ENCODE measurements at regions not wholly inside any gene's neighbourhood (a gene's known extent, or its start where the extent isn't known, plus 50 kb on each side); places are given as distances from the start of the nearest gene placed in this dataset.

- TF ChIP-seq SPI1 (IDR thresholded peaks at IDR 0.05; ENCODE audit: low read depth, low read length) (no peak), TAF1 (IDR thresholded peaks at IDR 0.05; ENCODE audit: low read depth, low read length) (no peak), POU2F2 (IDR thresholded peaks at IDR 0.05; ENCODE audit: low read depth, low read length) (no peak), PAX5 (IDR thresholded peaks at IDR 0.05; ENCODE audit: insufficient read depth, low read length, severe bottlenecking) (no peak)
- FAIRE-seq (no peak), DNase-seq (ENCODE audit: insufficient read length, low spot score) (no peak)
Measured at GRCh38 chr13:67860315-67860714, 630.2 kb upstream of the PCDH9 start.

DNA sequence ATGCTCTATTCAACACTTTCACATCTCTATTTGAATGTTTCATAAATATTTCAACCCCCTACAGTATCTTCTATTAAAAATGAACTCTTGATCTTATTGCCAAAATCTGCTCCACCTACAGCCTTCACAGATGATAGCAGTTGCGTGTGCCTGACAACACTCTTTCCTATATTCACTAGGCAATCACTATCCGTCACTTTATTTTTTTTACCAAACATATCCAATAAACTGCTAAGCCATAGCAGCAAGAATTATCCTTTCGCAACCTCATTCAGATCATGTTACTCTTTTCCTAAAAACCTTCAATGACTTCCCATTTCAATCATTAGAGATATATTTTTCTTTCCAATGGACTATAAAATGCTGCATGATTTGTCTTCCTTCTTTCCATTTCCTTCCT, 629.8 kb upstream of the PCDH9 start:
- DNase-seq (ENCODE audit: insufficient read length, low spot score), result no peak
- TF ChIP-seq POLR2AphosphoS5 (IDR thresholded peaks at IDR 0.05; ENCODE audit: low read depth, low read length) (no peak), POLR2A (IDR thresholded peaks at IDR 0.05; ENCODE audit: low read depth, low read length) (no peak), TAF1 (IDR thresholded peaks at IDR 0.05; ENCODE audit: low read depth, low read length) (no peak), POU2F2 (IDR thresholded peaks at IDR 0.05; ENCODE audit: low read depth, low read length) (no peak), SPI1 (IDR thresholded peaks at IDR 0.05; ENCODE audit: low read depth, low read length) (no peak), PAX5 (IDR thresholded peaks at IDR 0.05; ENCODE audit: insufficient read depth, low read length, severe bottlenecking) (no peak)

GRCh38 chr13:67857581-67858310, 627.6 kb upstream of the PCDH9 start:
- TF ChIP-seq POU2F2 (IDR thresholded peaks at IDR 0.05; ENCODE audit: low read depth, low read length) (no peak), SPI1 (IDR thresholded peaks at IDR 0.05; ENCODE audit: low read depth, low read length) (no peak), POLR2AphosphoS5 (IDR thresholded peaks at IDR 0.05; ENCODE audit: low read depth, low read length) (no peak), PAX5 (IDR thresholded peaks at IDR 0.05; ENCODE audit: insufficient read depth, low read length, severe bottlenecking) (no peak), POLR2A (IDR thresholded peaks at IDR 0.05; ENCODE audit: low read depth, low read length) (no peak), TAF1 (IDR thresholded peaks at IDR 0.05; ENCODE audit: low read depth, low read length) (no peak)
- DNase-seq (ENCODE audit: insufficient read length, low spot score), result no peak
- no peak for FAIRE-seq

More for the DNA sequence above, 629.8 kb upstream of the PCDH9 start:
- FAIRE-seq, result no peak

DNA sequence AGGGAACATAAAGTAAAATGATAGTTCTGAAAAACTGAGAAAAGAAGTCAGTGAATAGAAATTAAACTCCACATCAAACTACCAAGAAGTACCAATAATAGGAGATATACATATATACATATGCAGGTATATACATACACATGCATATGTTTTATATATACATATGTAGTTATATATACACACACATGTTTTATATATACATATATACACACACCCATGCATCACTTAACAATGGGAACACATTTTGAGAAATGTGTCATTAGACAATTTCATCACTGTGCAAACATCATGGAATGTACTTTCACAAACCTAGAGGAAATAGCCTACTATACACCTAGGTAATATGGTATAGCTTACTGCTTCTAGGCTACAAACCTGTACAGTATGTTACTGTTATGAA, 626.8 kb upstream of the PCDH9 start:
- FAIRE-seq, result no peak
- TF ChIP-seq PAX5 (IDR thresholded peaks at IDR 0.05; ENCODE audit: insufficient read depth, low read length, severe bottlenecking), result no peak
- no peak for TF ChIP-seq TAF1 (IDR thresholded peaks at IDR 0.05; ENCODE audit: low read depth, low read length)
- TF ChIP-seq POLR2A (IDR thresholded peaks at IDR 0.05; ENCODE audit: low read depth, low read length), result no peak
- TF ChIP-seq SPI1 (IDR thresholded peaks at IDR 0.05; ENCODE audit: low read depth, low read length), result no peak
- TF ChIP-seq POLR2AphosphoS5 (IDR thresholded peaks at IDR 0.05; ENCODE audit: low read depth, low read length), result no peak
- no peak for TF ChIP-seq POU2F2 (IDR thresholded peaks at IDR 0.05; ENCODE audit: low read depth, low read length)
- DNase-seq (ENCODE audit: insufficient read length, low spot score), result no peak

GRCh38 chr13:67855741-67856238, 625.7 kb upstream of the PCDH9 start:
- TF ChIP-seq POLR2A (IDR thresholded peaks at IDR 0.05; ENCODE audit: low read depth, low read length), result no peak
- TF ChIP-seq TAF1 (IDR thresholded peaks at IDR 0.05; ENCODE audit: low read depth, low read length), result no peak
- no peak for TF ChIP-seq POU2F2 (IDR thresholded peaks at IDR 0.05; ENCODE audit: low read depth, low read length)
- no peak for TF ChIP-seq SPI1 (IDR thresholded peaks at IDR 0.05; ENCODE audit: low read depth, low read length)
- no peak for TF ChIP-seq PAX5 (IDR thresholded peaks at IDR 0.05; ENCODE audit: insufficient read depth, low read length, severe bottlenecking)
- TF ChIP-seq POLR2AphosphoS5 (IDR thresholded peaks at IDR 0.05; ENCODE audit: low read depth, low read length), result no peak
- no peak for DNase-seq (ENCODE audit: insufficient read length, low spot score)
- FAIRE-seq, result no peak

- FAIRE-seq (no peak), DNase-seq (ENCODE audit: insufficient read length, low spot score) (no peak)
- TF ChIP-seq TAF1 (IDR thresholded peaks at IDR 0.05; ENCODE audit: low read depth, low read length) (no peak), PAX5 (IDR thresholded peaks at IDR 0.05; ENCODE audit: insufficient read depth, low read length, severe bottlenecking) (no peak), POU2F2 (IDR thresholded peaks at IDR 0.05; ENCODE audit: low read depth, low read length) (no peak), POLR2AphosphoS5 (IDR thresholded peaks at IDR 0.05; ENCODE audit: low read depth, low read length) (no peak), POLR2A (IDR thresholded peaks at IDR 0.05; ENCODE audit: low read depth, low read length) (no peak), SPI1 (IDR thresholded peaks at IDR 0.05; ENCODE audit: low read depth, low read length) (no peak)
Measured at GRCh38 chr13:67854990-67855389, 624.9 kb upstream of the PCDH9 start.

DNA sequence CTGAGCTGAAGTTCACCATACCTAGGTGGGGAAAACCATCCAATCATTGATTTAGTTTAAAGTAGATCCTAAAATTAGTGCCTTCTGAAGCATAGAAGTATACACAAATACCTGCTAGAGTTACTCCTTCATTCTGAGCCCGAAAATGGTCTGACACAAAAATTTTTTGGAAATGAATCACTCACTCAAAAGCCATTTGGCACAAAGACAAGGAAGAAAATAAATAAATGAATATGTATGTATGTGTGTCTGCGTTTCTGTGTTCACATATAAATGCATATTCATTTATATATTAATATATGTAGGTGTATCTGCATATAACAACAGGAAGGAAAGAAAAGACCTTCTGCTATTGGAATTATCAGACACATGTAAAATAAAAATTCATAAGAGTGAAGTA, 614.4 kb upstream of the PCDH9 start:
- FAIRE-seq (no peak), DNase-seq (ENCODE audit: insufficient read length, low spot score) (no peak)
- TF ChIP-seq POLR2A (IDR thresholded peaks at IDR 0.05; ENCODE audit: low read depth, low read length) (no peak), POLR2AphosphoS5 (IDR thresholded peaks at IDR 0.05; ENCODE audit: low read depth, low read length) (no peak), PAX5 (IDR thresholded peaks at IDR 0.05; ENCODE audit: insufficient read depth, low read length, severe bottlenecking) (no peak), TAF1 (IDR thresholded peaks at IDR 0.05; ENCODE audit: low read depth, low read length) (no peak), POU2F2 (IDR thresholded peaks at IDR 0.05; ENCODE audit: low read depth, low read length) (no peak), SPI1 (IDR thresholded peaks at IDR 0.05; ENCODE audit: low read depth, low read length) (no peak)

DNA sequence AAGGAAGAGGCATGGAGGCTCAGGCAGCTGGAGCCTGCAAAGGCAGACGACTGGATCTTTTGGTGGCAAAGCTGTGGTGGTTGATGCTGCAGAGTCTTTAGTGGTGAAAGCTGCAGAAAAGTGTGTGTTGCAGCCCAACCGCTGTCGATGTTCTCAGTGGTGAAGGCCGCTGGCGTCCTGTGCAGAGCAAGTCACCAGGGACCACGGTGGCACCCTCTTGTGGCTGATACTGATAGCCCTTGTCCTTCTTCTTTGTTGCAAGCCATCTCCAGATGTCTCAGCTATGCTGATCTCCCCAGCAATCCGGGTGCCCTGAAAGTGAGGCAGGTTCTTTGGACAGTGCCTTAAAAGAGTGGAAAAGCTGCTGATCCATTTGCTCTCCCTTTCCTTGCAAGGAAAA, 610.9 kb upstream of the PCDH9 start:
- TF ChIP-seq SPI1 (IDR thresholded peaks at IDR 0.05; ENCODE audit: low read depth, low read length), result no peak
- no peak for TF ChIP-seq PAX5 (IDR thresholded peaks at IDR 0.05; ENCODE audit: insufficient read depth, low read length, severe bottlenecking)
- TF ChIP-seq TAF1 (IDR thresholded peaks at IDR 0.05; ENCODE audit: low read depth, low read length), result no peak
- no peak for TF ChIP-seq POU2F2 (IDR thresholded peaks at IDR 0.05; ENCODE audit: low read depth, low read length)
- TF ChIP-seq POLR2AphosphoS5 (IDR thresholded peaks at IDR 0.05; ENCODE audit: low read depth, low read length), result no peak
- no peak for TF ChIP-seq POLR2A (IDR thresholded peaks at IDR 0.05; ENCODE audit: low read depth, low read length)
- FAIRE-seq (no peak), DNase-seq (ENCODE audit: insufficient read length, low spot score) (no peak)

DNA sequence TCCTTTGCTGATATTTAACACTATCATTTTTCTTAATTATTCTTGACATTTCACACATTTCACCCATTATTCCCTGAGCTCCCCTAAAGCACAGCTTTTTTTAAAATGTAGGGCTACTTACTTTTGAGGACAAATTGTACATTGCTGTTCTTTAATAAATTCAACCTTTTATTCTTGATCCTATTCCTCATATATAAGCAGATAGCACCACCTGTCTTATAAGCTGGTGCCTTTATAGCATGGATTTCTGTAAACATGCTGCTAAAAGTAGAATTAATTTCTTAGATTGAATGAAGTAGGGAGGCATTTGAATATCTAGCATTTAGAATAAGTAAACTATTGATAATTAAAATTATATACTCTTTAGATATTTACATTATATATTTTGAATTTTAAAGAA, 603.4 kb upstream of the PCDH9 start:
- no peak for FAIRE-seq
- no peak for DNase-seq (ENCODE audit: insufficient read length, low spot score)
- TF ChIP-seq PAX5 (IDR thresholded peaks at IDR 0.05; ENCODE audit: insufficient read depth, low read length, severe bottlenecking) (no peak), SPI1 (IDR thresholded peaks at IDR 0.05; ENCODE audit: low read depth, low read length) (no peak), POLR2A (IDR thresholded peaks at IDR 0.05; ENCODE audit: low read depth, low read length) (no peak), POU2F2 (IDR thresholded peaks at IDR 0.05; ENCODE audit: low read depth, low read length) (no peak), TAF1 (IDR thresholded peaks at IDR 0.05; ENCODE audit: low read depth, low read length) (no peak), POLR2AphosphoS5 (IDR thresholded peaks at IDR 0.05; ENCODE audit: low read depth, low read length) (no peak)
